ENCODE measurements at regions not wholly inside any gene's neighbourhood (a gene's known extent, or its start where the extent isn't known, plus 50 kb on each side); places are given as distances from the start of the nearest gene placed in this dataset.
"Not testable (repeated sequence)": the region's sequence is repeated elsewhere in the genome, so short reads cannot be mapped to it uniquely, and the experiment has no call there.

DNA sequence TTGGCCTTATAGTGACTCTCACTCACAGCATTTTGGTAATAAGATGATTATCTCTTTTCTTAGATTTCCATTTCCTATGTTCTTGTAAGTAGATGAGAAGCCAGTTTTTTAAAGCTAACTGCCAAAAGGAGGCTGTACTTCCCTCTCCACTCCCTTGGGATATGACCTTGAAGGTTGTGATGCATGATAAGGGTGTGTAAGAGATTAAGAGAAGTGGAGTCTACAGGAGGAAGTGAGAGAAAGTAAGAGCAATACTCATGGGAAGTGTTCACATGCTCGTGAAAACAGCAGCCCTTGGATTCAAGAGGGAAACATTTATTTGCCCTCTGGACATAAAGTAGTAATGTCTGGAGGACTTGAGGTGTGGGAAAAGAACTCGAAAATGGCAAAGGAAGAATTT, 171.5 kb downstream of the EVA1A start:
- intact Hi-C loops (cut with micrococcal nuclease): no loop called here

DNA sequence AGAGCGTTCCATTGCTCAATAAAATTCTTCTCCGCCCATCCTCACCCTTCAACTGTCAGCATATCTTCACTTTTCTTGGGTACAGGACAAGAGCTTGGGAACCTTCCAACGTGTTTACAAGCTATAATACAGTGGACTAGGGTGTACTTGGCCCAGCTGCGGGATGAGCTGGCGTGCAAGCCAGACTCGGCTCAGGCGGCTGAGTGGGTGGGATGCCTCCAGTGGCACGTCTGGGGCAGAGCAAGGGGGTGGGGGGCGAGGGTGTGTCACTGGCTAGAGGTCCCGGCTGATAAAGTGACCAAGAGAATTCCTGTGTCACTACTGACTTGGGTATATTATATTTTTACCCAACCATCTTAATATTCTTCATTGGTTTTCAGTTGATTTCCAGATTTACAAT, 179.7 kb downstream of the EVA1A start:
- intact Hi-C loops (cut with micrococcal nuclease): no loop called here

GRCh38 chr2:75379476-75380210, 180.3 kb upstream of the TACR1 start:
- intact Hi-C loops (cut with micrococcal nuclease): no loop called here

- intact Hi-C loops (cut with micrococcal nuclease): no loop called here
These were observed 176.6 kb upstream of the TACR1 start for GRCh38 chr2:75375646-75376582.

DNA sequence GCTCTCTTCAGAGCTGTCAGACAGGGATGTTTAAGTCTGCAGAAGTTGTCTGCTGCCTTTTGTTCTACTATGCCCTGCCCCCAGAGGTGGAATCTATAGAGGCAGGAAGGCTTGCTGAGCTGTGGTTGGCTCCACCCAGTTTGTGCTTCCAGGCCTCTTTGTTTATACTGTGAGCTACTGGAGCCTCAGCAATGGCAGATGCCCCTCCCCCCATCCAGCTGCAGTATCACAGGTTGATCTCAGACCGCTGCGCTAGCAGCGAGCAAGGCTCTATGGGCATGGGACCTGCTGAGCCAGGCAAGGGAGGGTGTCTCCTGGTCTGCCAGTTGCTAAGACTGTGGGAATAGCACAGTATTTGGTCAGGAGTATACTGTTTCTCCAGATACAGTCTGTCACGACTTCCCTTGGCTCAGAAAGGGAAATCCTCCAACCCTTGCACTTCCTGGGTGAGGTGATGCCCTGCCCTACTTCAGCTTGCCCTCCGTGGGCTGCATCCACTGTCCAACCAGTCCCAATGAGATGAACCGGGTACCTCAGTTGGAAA, 175.2 kb upstream of the TACR1 start:
- intact Hi-C loops (cut with micrococcal nuclease): not testable (repeated sequence)

GRCh38 chr2:75367401-75367800, 168.1 kb upstream of the TACR1 start:
- intact Hi-C loops (cut with micrococcal nuclease): no loop called here

GRCh38 chr2:75361486-75361885, 162.2 kb upstream of the TACR1 start:
- intact Hi-C loops (cut with micrococcal nuclease): no loop called here

GRCh38 chr2:75360945-75361344, 161.6 kb upstream of the TACR1 start:
- intact Hi-C loops (cut with micrococcal nuclease): no loop called here

DNA sequence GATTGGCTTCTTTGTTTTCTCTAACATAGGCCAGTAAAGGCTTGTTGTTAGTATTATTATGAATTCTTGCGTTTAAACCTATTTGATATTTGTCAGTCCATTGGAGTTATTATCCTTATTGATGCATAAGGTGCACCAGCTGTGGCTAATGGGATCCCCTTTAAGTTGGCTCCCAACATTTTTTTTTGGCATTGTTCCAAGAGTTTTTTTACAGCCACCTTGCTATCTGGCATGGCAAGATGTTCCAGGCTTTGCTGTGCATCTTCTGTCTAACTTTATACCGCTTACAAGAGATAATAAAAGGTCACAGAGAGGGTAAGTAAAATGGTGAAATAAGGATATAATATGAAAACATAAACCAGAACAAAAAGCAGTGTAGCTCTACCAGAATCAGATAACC, 157.5 kb upstream of the TACR1 start:
- intact Hi-C loops (cut with micrococcal nuclease): no loop called here

GRCh38 chr2:75353131-75353530, 153.8 kb upstream of the TACR1 start:
- intact Hi-C loops (cut with micrococcal nuclease): no loop called here

- intact Hi-C loops (cut with micrococcal nuclease): no loop called here
These were observed 149.0 kb upstream of the TACR1 start for GRCh38 chr2:75348307-75348706.

DNA sequence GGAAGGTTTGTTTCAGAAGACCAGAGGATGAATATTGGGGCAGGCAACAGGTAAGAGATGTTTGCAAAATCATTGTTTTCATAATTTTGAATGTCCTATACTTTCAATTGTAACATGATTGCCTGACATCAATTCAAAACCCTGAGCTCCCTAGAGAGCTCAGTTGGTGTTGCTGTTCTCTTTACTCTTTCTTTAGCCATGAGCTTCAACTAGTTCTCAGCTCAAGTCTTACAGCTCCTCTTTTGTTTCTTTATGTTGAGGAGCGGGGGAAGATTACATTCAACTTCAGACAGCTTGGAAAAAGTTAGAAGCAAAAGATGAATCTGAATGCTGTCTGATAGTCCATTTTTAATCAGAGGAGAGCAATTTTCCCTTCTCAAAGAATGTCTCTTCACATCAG, 144.8 kb upstream of the TACR1 start:
- intact Hi-C loops (cut with micrococcal nuclease): no loop called here

GRCh38 chr2:75342504-75343175, 143.3 kb upstream of the TACR1 start:
- intact Hi-C loops (cut with micrococcal nuclease): no loop called here

GRCh38 chr2:75340560-75340959, 141.2 kb upstream of the TACR1 start:
- intact Hi-C loops (cut with micrococcal nuclease): no loop called here

DNA sequence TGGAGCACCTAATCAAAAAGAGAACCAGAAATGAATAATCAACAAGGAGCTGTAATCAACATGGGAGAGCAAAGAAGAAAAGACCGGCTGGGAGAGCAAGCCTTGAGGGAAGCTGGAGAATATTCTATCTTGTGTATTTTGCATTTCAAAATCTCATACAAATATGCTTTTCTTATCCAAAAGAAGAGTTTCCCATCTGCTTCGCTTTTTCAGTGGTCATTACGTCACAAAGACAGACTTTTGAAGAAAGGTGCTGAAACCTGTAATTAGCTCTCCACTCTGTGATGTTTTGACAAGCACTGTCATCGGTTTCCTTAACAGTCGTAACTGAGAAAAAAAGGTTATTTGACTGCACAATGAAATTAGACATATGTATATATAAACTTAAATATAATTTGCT, 139.1 kb upstream of the TACR1 start:
- intact Hi-C loops (cut with micrococcal nuclease): no loop called here

DNA sequence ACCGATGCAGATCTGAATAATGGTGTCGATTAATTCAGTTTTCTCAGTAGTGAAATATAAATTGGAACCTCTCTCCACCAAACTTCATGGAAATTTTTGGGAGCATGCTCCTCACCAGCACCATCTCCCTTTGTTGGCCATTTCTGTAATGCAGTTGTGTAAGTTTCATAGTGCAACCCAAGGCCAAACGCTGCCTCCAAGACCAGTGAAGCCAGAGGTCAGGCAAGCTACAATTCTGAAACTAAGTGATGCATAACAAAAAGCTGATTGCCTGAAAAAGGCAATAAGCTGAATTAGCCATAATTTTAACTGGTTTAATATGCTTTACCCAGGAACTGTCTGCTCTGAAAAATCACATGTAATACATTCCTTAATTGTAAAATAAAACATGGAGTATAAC, 138.3 kb upstream of the TACR1 start:
- intact Hi-C loops (cut with micrococcal nuclease): no loop called here

DNA sequence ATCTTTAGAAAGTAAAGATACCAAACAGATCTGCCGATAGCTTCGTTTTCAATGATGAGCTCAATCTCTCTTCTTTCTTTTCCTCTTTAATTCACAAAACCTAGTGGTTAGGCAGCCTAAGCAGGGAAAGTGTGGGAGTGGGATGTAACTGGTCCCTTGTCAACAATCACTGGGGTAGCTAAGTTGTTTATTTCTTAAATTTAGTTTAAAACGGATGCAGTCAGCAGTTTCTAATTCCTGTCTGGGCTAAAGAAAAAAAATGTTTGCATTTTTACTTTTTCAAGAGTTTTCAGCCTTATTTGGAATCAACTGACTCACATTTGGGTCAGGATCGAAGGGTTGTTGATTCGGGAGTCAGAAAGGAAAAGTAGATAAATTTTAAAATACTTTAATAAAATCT, 137.7 kb upstream of the TACR1 start:
- intact Hi-C loops (cut with micrococcal nuclease): no loop called here

DNA sequence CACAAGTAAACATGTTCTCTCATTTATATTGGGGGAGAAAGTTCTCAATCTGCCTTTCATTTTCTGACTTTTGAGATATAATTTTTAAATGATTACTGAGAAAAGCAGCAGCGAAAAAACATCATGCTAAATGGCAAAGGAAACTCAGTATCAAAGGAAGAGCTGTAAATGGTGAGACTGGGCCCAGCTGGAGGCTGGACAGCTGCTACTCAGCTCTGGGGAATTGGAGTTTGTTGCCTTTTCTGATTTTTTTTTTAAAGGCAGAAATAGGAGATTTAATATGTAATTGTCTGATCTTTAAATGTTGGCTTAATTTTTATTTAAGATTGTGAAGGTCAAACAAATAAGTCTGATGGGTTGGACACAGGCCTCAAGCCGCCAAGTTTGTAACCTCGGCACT, 137.1 kb upstream of the TACR1 start:
- intact Hi-C loops (cut with micrococcal nuclease): no loop called here

DNA sequence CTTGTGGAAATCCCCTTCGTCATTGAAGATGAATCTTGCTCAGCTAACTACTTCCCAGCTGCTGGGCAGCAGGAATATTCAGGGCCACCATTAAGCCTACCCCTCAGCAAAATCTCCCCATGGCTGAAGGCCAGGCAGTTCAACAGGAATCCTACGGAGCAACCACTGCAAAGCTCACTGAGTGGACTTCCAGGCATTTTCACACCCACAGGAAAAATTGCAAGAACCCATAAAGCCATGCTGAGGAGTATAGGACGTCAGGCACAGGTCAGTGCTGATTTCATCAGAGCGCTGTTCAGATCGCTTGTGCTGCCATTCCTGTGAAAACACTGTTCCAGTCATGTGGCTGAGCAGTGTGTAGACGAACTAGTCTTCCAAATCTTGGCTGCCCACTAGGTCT, 134.8 kb upstream of the TACR1 start:
- intact Hi-C loops (cut with micrococcal nuclease): no loop called here

DNA sequence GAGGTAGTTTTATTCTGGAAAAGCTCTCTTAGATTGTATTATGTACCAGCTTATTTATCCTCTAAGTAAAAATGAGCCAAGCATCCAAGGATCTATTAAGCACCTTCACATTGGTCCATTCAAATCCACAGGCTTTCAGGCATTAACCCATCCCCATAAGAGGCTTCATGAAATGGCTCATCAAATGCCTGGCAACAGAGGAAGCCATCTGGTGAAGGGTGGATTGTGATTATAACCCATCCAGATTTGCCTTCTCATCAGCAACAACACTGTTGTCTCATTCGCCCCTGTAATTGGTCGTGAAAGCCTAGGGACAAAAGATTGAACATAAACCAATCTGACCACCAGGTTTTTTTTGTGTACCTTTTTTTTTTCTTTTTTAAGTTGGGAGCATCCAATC, 134.3 kb upstream of the TACR1 start:
- intact Hi-C loops (cut with micrococcal nuclease): no loop called here

GRCh38 chr2:75328156-75328555, 128.8 kb upstream of the TACR1 start:
- intact Hi-C loops (cut with micrococcal nuclease): no loop called here

GRCh38 chr2:75327334-75327733, 128.0 kb upstream of the TACR1 start:
- intact Hi-C loops (cut with micrococcal nuclease): no loop called here
